ENCODE measurements at regions not wholly inside any gene's neighbourhood (a gene's known extent, or its start where the extent isn't known, plus 50 kb on each side); places are given as distances from the start of the nearest gene placed in this dataset.

DNA sequence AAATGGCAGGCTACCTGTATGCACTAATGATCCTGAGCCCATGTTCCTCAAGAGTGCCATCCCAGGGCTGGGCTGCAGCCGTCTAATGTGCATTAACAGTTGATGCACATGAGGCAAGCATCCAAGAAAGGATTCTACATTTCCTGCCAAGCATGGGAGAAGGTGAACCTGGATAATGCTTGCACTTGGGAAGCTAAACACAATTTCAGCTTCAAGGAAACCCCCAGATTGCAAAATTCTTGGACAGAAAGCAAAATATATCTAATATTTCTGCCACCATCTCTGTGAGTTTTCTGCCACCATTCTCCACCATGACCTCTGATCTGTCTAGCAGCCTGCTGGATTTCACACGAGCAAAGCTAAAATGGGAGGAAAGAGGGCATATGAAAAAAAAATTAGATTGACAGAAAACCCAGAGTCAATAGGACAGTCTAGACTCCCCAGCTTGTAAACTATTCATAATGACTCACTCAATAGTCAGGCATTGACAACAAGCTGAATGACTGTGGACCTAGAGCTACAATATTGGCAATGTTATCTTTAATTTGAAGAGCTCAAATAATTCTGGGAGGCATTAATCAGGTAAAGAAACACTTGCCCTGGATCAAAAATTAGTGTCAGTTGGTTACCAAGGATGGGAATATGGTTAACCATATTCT is 91.9 kb upstream of the BCL2L14 start:
- TF ChIP-seq RARB (CRISPR knock-in tag; IDR thresholded peaks at IDR 0.05) (no peak), ARNTL (CRISPR knock-in tag; IDR thresholded peaks at IDR 0.05; ENCODE audit: borderline replicate concordance, low read depth) (no peak)
- TF ChIP-seq, protein P1, sequence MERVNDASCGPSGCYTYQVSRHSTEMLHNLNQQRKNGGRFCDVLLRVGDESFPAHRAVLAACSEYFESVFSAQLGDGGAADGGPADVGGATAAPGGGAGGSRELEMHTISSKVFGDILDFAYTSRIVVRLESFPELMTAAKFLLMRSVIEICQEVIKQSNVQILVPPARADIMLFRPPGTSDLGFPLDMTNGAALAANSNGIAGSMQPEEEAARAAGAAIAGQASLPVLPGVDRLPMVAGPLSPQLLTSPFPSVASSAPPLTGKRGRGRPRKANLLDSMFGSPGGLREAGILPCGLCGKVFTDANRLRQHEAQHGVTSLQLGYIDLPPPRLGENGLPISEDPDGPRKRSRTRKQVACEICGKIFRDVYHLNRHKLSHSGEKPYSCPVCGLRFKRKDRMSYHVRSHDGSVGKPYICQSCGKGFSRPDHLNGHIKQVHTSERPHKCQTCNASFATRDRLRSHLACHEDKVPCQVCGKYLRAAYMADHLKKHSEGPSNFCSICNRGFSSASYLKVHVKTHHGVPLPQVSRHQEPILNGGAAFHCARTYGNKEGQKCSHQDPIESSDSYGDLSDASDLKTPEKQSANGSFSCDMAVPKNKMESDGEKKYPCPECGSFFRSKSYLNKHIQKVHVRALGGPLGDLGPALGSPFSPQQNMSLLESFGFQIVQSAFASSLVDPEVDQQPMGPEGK (CRISPR knock-in tag; IDR thresholded peaks at IDR 0.05; ENCODE audit: borderline replicate concordance): no peak
- TF ChIP-seq, protein P2, sequence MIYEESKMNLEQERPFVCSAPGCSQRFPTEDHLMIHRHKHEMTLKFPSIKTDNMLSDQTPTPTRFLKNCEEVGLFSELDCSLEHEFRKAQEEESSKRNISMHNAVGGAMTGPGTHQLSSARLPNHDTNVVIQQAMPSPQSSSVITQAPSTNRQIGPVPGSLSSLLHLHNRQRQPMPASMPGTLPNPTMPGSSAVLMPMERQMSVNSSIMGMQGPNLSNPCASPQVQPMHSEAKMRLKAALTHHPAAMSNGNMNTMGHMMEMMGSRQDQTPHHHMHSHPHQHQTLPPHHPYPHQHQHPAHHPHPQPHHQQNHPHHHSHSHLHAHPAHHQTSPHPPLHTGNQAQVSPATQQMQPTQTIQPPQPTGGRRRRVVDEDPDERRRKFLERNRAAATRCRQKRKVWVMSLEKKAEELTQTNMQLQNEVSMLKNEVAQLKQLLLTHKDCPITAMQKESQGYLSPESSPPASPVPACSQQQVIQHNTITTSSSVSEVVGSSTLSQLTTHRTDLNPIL (CRISPR knock-in tag; IDR thresholded peaks at IDR 0.05; ENCODE audit: low read depth): no peak

Data from SK-N-SH treated with all-trans-retinoic acid at 6 μM for 48 hours (cell line).